ENCODE measurements at regions not wholly inside any gene's neighbourhood (a gene's known extent, or its start where the extent isn't known, plus 50 kb on each side); places are given as distances from the start of the nearest gene placed in this dataset.

GRCh38 chr3:82093641-82094040, 332.2 kb upstream of the GBE1 start:
- 70 to 74% methylated on average over 3 of the region's 3 CpGs for WGBS, 2 donors
- no peaks in the 10 kb centered on the region for H3K9me3 ChIP-seq
- no peak overlapping the region for H3K27ac ChIP-seq
- ATAC-seq (ENCODE audit: low FRiP score in 2 of 2): no peak
- TF ChIP-seq POLR2AphosphoS5 (IDR thresholded peaks at IDR 0.05) (no peak), CTCF (IDR thresholded peaks at IDR 0.05) (no peak), EP300 (IDR thresholded peaks at IDR 0.05) (no peak), POLR2A (IDR thresholded peaks at IDR 0.05) (no peak)
- H3K4me1 ChIP-seq: no peaks in the 10 kb centered on the region
- no peaks in the 10 kb centered on the region for H3K36me3 ChIP-seq
- no peaks in the 10 kb centered on the region for H3K27me3 ChIP-seq
- no peak for DNase-seq
- no peak overlapping the region for H3K4me3 ChIP-seq

GRCh38 chr3:82088749-82089148, 327.3 kb upstream of the GBE1 start:
- Histone ChIP-seq H3K4me3 (no peak overlapping the region), H3K36me3 (no peaks in the 10 kb centered on the region), H3K27me3 (no peaks in the 10 kb centered on the region), H3K9me3 (no peaks in the 10 kb centered on the region), H3K4me1 (peaks cover 0 to 8% (median 0%) of the 10 kb centered on the region in 4 donors), H3K27ac (no peak overlapping the region)
- ATAC-seq (ENCODE audit: low FRiP score in 2 of 2): no peak
- DNase-seq: no peak
- TF ChIP-seq CTCF (IDR thresholded peaks at IDR 0.05) (no peak), POLR2AphosphoS5 (IDR thresholded peaks at IDR 0.05) (no peak), EP300 (IDR thresholded peaks at IDR 0.05) (no peak), POLR2A (IDR thresholded peaks at IDR 0.05) (no peak)
- 60 to 64% methylated on average over 3 of the region's 3 CpGs for WGBS, 2 donors

GRCh38 chr3:82087958-82088357, 326.5 kb upstream of the GBE1 start:
- ATAC-seq (ENCODE audit: low FRiP score in 2 of 2) (no peak), DNase-seq (no peak)
- TF ChIP-seq CTCF (IDR thresholded peaks at IDR 0.05) (no peak), EP300 (IDR thresholded peaks at IDR 0.05) (no peak), POLR2A (IDR thresholded peaks at IDR 0.05) (no peak), POLR2AphosphoS5 (IDR thresholded peaks at IDR 0.05) (no peak)
- Histone ChIP-seq H3K9me3 (no peaks in the 10 kb centered on the region), H3K36me3 (no peaks in the 10 kb centered on the region), H3K27ac (no peak overlapping the region), H3K4me1 (peaks cover 0 to 9% (median 0%) of the 10 kb centered on the region in 4 donors), H3K4me3 (no peak overlapping the region), H3K27me3 (no peaks in the 10 kb centered on the region)
- WGBS, 2 donors: 69 to 72% methylated on average over 2 of the region's 2 CpGs

- ATAC-seq (ENCODE audit: low FRiP score in 2 of 2) (no peak), DNase-seq (no peak)
- Histone ChIP-seq H3K9me3 (no peaks in the 10 kb centered on the region), H3K27ac (peak overlapping the region in 2 of 4 donors; percentile 18 to 58), H3K36me3 (no peaks in the 10 kb centered on the region), H3K4me3 (no peak overlapping the region), H3K27me3 (no peaks in the 10 kb centered on the region), H3K4me1 (peaks cover 0 to 9% (median 0%) of the 10 kb centered on the region in 4 donors)
- 52 to 71% methylated on average over 5 of the region's 5 CpGs for WGBS, 2 donors
- TF ChIP-seq CTCF (IDR thresholded peaks at IDR 0.05): no peak
- TF ChIP-seq POLR2A (IDR thresholded peaks at IDR 0.05): no peak
- no peak for TF ChIP-seq POLR2AphosphoS5 (IDR thresholded peaks at IDR 0.05)
- no peak for TF ChIP-seq EP300 (IDR thresholded peaks at IDR 0.05)
These were observed 324.5 kb upstream of the GBE1 start for GRCh38 chr3:82085851-82086475.

- no peak for ATAC-seq (ENCODE audit: low FRiP score in 2 of 2)
- H3K4me3 ChIP-seq: no peak overlapping the region
- H3K27ac ChIP-seq: peak overlapping the region in 2 of 4 donors; percentile 18 to 58
- TF ChIP-seq EP300 (IDR thresholded peaks at IDR 0.05): no peak
- TF ChIP-seq POLR2A (IDR thresholded peaks at IDR 0.05): no peak
- TF ChIP-seq POLR2AphosphoS5 (IDR thresholded peaks at IDR 0.05): no peak
- TF ChIP-seq CTCF (IDR thresholded peaks at IDR 0.05): no peak
- no peak for DNase-seq
- WGBS, 2 donors: 69 to 73% methylated on average over 3 of the region's 3 CpGs
- no peaks in the 10 kb centered on the region for H3K36me3 ChIP-seq
- peaks cover 0 to 9% (median 0%) of the 10 kb centered on the region in 4 donors for H3K4me1 ChIP-seq
- H3K9me3 ChIP-seq: no peaks in the 10 kb centered on the region
- no peaks in the 10 kb centered on the region for H3K27me3 ChIP-seq
These were observed 323.9 kb upstream of the GBE1 start for GRCh38 chr3:82085356-82085755.

Data from upper lobe of left lung (tissue), 6 donors.